ENCODE measurements at regions not wholly inside any gene's neighbourhood (a gene's known extent, or its start where the extent isn't known, plus 50 kb on each side); places are given as distances from the start of the nearest gene placed in this dataset.
"Not testable (repeated sequence)": the region's sequence is repeated elsewhere in the genome, so short reads cannot be mapped to it uniquely, and the experiment has no call there.

DNA sequence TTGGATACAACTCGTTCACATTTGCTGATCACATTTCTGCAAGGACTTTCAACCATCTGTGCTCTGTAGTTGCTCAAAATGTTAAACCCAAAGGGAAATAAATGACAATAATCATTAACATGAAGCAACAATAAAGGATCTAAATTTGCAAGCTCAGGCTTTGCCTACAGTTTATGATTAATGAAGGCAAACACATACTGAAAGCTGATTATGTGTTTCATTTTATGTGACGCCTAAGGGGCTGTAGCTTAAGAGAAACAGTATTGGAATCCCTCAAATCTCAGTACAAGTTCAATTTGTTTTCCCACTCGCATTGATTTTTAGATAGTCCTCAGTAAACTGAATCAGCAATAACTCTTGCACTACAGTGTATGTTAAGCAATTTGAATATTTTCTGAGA lies 160.3 kb upstream of the FSIP2 start:
- DNase-seq, result no peak
- Mint-ChIP-seq H3K36me3 (ENCODE audit: low read depth) (peaks cover 11% of the 10 kb centered on the region), H3K4me1 (peaks cover 7% of the 10 kb centered on the region), H3K4me3 (no peak overlapping the region), H3K9me3 (peaks cover 8% of the 10 kb centered on the region), H3K27me3 (ENCODE audit: insufficient read depth) (no peaks in the 10 kb centered on the region), H3K27ac (no peak overlapping the region)
- no peaks in the 10 kb centered on the region for H3K4me1 ChIP-seq (ENCODE audit: control insufficient read depth, insufficient read depth, low read length)
- H3K9ac ChIP-seq (ENCODE audit: extremely low read depth, low read length, poor library complexity, severe bottlenecking), result no peak overlapping the region
- no peak overlapping the region for H3K4me3 ChIP-seq (ENCODE audit: low read length)
- H3K27me3 ChIP-seq (ENCODE audit: control insufficient read depth, insufficient read depth, low read length, poor library complexity, severe bottlenecking), result no peaks in the 10 kb centered on the region
- no peak overlapping the region for H3K27ac ChIP-seq (ENCODE audit: low read depth, low read length)
- peaks cover 9% of the 10 kb centered on the region for H3K9me3 ChIP-seq (ENCODE audit: control insufficient read depth, low read length)
- TF ChIP-seq, protein P1, sequence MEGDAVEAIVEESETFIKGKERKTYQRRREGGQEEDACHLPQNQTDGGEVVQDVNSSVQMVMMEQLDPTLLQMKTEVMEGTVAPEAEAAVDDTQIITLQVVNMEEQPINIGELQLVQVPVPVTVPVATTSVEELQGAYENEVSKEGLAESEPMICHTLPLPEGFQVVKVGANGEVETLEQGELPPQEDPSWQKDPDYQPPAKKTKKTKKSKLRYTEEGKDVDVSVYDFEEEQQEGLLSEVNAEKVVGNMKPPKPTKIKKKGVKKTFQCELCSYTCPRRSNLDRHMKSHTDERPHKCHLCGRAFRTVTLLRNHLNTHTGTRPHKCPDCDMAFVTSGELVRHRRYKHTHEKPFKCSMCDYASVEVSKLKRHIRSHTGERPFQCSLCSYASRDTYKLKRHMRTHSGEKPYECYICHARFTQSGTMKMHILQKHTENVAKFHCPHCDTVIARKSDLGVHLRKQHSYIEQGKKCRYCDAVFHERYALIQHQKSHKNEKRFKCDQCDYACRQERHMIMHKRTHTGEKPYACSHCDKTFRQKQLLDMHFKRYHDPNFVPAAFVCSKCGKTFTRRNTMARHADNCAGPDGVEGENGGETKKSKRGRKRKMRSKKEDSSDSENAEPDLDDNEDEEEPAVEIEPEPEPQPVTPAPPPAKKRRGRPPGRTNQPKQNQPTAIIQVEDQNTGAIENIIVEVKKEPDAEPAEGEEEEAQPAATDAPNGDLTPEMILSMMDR (conservative IDR thresholded peaks at IDR 0.05), result no peak
- no peaks in the 10 kb centered on the region for H3K36me3 ChIP-seq (ENCODE audit: control insufficient read depth, insufficient read depth, low read length)
- 94 to 100% methylated on average over 2 to 3 of the region's 3 CpGs for WGBS, 2 experiments (ENCODE audit: insufficient coverage in 1 of 2, insufficient read length in 1 of 2)

DNA sequence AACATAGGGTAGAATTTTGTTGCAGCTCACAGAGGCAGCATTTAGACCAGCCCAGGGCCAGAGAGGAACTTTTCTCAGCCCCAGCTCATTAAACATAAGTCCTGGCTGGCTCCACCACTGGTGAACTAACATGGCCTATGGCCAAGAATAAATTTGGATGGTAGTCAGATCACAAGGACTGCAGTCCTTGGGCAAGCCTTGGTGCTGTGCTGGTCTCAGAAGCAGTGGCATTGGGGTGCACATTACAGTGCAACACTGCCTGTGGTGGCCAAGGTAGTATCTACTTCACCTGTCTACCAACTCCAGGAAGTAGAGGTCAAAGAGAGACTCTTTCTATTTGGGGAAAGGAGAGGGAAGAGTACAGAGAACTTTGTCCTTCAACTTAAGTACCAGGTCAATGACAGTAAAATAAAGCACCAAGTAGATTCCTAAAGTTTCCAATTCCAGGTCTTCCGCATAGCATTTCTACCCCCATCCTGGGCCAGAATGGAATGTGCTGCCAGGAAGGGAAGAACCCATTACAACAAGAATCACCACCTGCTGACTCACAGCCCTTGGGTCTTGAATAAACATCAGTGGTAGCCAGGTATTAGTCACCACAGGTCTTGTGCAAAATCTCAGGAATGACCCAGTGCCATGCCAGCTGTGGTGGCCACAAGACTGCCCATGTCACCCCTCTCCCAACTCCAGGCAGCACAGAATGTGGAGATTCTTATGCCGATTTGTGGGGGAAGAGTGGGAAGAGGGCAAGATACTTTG lies 155.4 kb upstream of the FSIP2 start:
- Mint-ChIP-seq H3K36me3 (ENCODE audit: low read depth) (peaks cover 23% of the 10 kb centered on the region), H3K4me1 (peaks cover 7% of the 10 kb centered on the region), H3K9me3 (peaks cover 31% of the 10 kb centered on the region), H3K4me3 (no peak overlapping the region), H3K27ac (no peak overlapping the region), H3K27me3 (ENCODE audit: insufficient read depth) (no peaks in the 10 kb centered on the region)
- Histone ChIP-seq H3K9me3 (ENCODE audit: control insufficient read depth, low read length) (peaks cover 31% of the 10 kb centered on the region), H3K4me1 (ENCODE audit: control insufficient read depth, insufficient read depth, low read length) (no peaks in the 10 kb centered on the region), H3K27me3 (ENCODE audit: control insufficient read depth, insufficient read depth, low read length, poor library complexity, severe bottlenecking) (no peaks in the 10 kb centered on the region), H3K27ac (ENCODE audit: low read depth, low read length) (no peak overlapping the region), H3K4me3 (ENCODE audit: low read length) (no peak overlapping the region), H3K9ac (ENCODE audit: extremely low read depth, low read length, poor library complexity, severe bottlenecking) (no peak overlapping the region), H3K36me3 (ENCODE audit: control insufficient read depth, insufficient read depth, low read length) (no peaks in the 10 kb centered on the region)
- TF ChIP-seq, protein P1 (conservative IDR thresholded peaks at IDR 0.05), result no peak
- peak; percentile 71 for DNase-seq
- WGBS, 2 experiments (ENCODE audit: insufficient coverage in 1 of 2, insufficient read length in 1 of 2), result 100% methylated on average over 1 of the region's 2 CpGs; no CpG with 5 or more reads in 1 of the 2 experiments

DNA sequence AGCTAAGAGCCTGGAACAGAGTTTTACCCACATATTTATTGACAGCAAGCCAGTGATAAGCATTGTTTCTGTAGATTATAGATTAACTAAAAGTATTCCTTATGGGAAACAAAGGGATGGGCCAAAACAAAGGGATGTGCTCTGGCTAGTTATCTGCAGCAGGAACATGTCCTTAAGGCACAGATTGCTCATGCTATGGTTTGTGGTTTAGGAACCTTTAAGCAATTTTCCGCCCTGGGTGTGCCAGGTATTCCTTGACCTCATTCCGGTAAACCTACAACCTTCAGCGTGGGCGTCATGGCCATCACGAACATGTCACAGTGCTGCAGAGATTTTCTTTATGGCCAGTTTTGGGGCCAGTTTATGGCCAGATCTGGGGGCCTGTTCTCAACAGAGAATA lies 153.4 kb upstream of the FSIP2 start:
- H3K9me3 Mint-ChIP-seq, result peaks cover 44% of the 10 kb centered on the region
- not testable (repeated sequence) for H3K27ac Mint-ChIP-seq; DNase-seq; H3K9ac ChIP-seq (ENCODE audit: extremely low read depth, low read length, poor library complexity, severe bottlenecking); H3K4me1 ChIP-seq (ENCODE audit: control insufficient read depth, insufficient read depth, low read length); H3K4me1 Mint-ChIP-seq; H3K4me3 ChIP-seq (ENCODE audit: low read length); H3K27ac ChIP-seq (ENCODE audit: low read depth, low read length); H3K36me3 ChIP-seq (ENCODE audit: control insufficient read depth, insufficient read depth, low read length); H3K27me3 Mint-ChIP-seq (ENCODE audit: insufficient read depth); H3K4me3 Mint-ChIP-seq; H3K27me3 ChIP-seq (ENCODE audit: control insufficient read depth, insufficient read depth, low read length, poor library complexity, severe bottlenecking)
- peaks cover 31% of the 10 kb centered on the region for H3K9me3 ChIP-seq (ENCODE audit: control insufficient read depth, low read length)
- H3K36me3 Mint-ChIP-seq (ENCODE audit: low read depth), result peaks cover 24% of the 10 kb centered on the region
- 78 to 79% methylated on average over 4 to 5 of the region's 5 CpGs for WGBS, 2 experiments (ENCODE audit: insufficient coverage in 1 of 2, insufficient read length in 1 of 2)

DNA sequence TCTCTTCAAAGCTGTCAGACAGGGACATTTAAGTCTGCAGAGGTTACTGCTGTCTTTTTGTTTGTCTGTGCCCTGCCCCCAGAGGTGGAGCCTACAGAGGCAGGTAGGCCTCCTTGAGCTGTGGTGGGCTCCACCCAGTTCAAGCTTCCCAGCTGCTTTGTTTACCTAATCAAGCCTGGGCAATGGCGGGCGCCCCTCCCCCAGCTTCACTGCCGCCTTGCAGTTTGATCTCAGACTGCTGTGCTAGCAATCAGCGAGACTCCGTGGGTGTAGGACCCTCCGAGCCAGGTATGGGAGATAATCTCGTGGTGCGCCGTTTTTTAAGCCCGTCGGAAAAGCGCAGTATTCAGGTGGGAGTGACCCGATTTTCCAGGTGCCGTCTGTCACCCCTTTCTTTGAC lies 147.3 kb upstream of the FSIP2 start:
- not testable (repeated sequence) for H3K27ac Mint-ChIP-seq; H3K4me3 ChIP-seq (ENCODE audit: low read length); H3K27ac ChIP-seq (ENCODE audit: low read depth, low read length); H3K9me3 ChIP-seq (ENCODE audit: control insufficient read depth, low read length); H3K27me3 ChIP-seq (ENCODE audit: control insufficient read depth, insufficient read depth, low read length, poor library complexity, severe bottlenecking); H3K4me1 Mint-ChIP-seq; H3K4me1 ChIP-seq (ENCODE audit: control insufficient read depth, insufficient read depth, low read length); H3K9ac ChIP-seq (ENCODE audit: extremely low read depth, low read length, poor library complexity, severe bottlenecking); H3K27me3 Mint-ChIP-seq (ENCODE audit: insufficient read depth); H3K36me3 ChIP-seq (ENCODE audit: control insufficient read depth, insufficient read depth, low read length); DNase-seq
- 92 to 95% methylated on average over 7 to 14 of the region's 14 CpGs for WGBS, 2 experiments (ENCODE audit: insufficient coverage in 1 of 2, insufficient read length in 1 of 2)
- Mint-ChIP-seq H3K36me3 (ENCODE audit: low read depth) (peaks cover 14% of the 10 kb centered on the region), H3K4me3 (peak overlapping the region; percentile 24), H3K9me3 (peaks cover 38% of the 10 kb centered on the region)
